GM12891 (cell line): ENCODE measurements at regions not wholly inside any gene's neighbourhood (a gene's known extent, or its start where the extent isn't known, plus 50 kb on each side); places are given as distances from the start of the nearest gene placed in this dataset.

Experiments used
- POLR2A ChIP-seq: IDR thresholded peaks from 2 replicates; pipeline ENCODE4 v1.6.1; 2011; ENCODE audit warnings: low read depth, low read length, control low read depth
- POLR2AphosphoS5 ChIP-seq: IDR thresholded peaks from 2 replicates; pipeline ENCODE4 v1.6.1; 2011; ENCODE audit warnings: low read depth, low read length, control low read depth
- POU2F2 ChIP-seq: IDR thresholded peaks from 2 replicates; pipeline ENCODE4 v1.6.1; 2011; ENCODE audit warnings: low read depth, mild to moderate bottlenecking, control low read depth, low read length, moderate library complexity
- SPI1 ChIP-seq: IDR thresholded peaks from 2 replicates; pipeline ENCODE4 v1.6.1; 2011; ENCODE audit warnings: low read depth, low read length, control low read depth
- TAF1 ChIP-seq: IDR thresholded peaks from 2 replicates; pipeline ENCODE4 v1.6.1; 2011; ENCODE audit warnings: low read depth, low read length, control low read depth

DNA sequence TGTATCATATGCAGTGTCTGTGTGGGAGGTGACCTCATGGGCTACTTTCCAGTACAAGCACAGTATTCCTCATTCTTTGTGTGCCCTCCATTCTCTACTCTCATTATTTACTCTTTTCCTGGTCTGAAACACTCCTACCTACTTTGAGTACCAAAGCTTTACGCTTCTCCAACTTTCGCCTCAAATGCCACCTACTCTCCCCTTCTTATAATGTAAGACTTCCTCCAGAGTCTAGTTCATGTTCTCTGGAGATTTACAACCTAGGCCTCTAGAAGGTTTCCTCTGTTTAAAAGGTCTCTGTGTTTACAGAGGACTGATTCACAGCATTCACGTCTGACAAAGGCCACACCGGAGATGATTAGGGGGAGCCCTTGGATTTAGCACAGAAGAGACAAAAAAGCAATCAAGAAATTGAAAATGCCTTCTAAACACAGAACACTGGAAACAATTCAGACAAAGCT is 302.0 kb downstream of the KLF12 start:
- TF ChIP-seq POLR2A (no peak), TAF1 (no peak), POLR2AphosphoS5 (no peak), SPI1 (no peak), POU2F2 (no peak)
